Spleen (tissue), 11 donors: ENCODE measurements at regions not wholly inside any gene's neighbourhood (a gene's known extent, or its start where the extent isn't known, plus 50 kb on each side); places are given as distances from the start of the nearest gene placed in this dataset.

ENCODE experiments used
- DNase-seq: peaks from one replicate; pipeline ENCODE4 v3.0.0-alpha.2; 2020
- H3K27ac ChIP-seq, 8 donors: fragments of 200-600 bp; sonication (generic) in 7 of 8; 1 replicate in 4 of 8; 2 replicates in 4 of 8; pipeline versions ENCODE4 v1.5.0 to v1.8.0; 2016 to 2021; ENCODE audit warnings: inconsistent platforms in 4 of 8, mild to moderate bottlenecking in 4 of 8, moderate library complexity in 1 of 8
- H3K27me3 ChIP-seq, 7 donors: fragments of 200-600 bp; sonication (generic) in 6 of 7; replicated peaks in 1 of 7; 1 replicate in 4 of 7; 2 replicates in 3 of 7; pipeline versions ENCODE4 v1.5.0 to v1.8.0; 2016 to 2021; ENCODE audit warnings: inconsistent platforms in 3 of 7, mild to moderate bottlenecking in 1 of 7
- H3K36me3 ChIP-seq, 6 donors: fragments of 200-600 bp; sonication (generic) in 5 of 6; 1 replicate in 4 of 6; 2 replicates in 2 of 6; pipeline versions ENCODE4 v1.5.0 to v1.8.0; 2016 to 2021; ENCODE audit warnings: inconsistent platforms in 2 of 6
- H3K4me1 ChIP-seq, 6 donors: fragments of 200-600 bp; sonication (generic) in 5 of 6; 1 replicate in 3 of 6; 2 replicates in 3 of 6; pipeline versions ENCODE4 v1.5.0 to v1.8.0; 2016 to 2021; ENCODE audit warnings: inconsistent platforms in 3 of 6
- H3K4me3 ChIP-seq, 8 donors: fragments of 200-600 bp; sonication (generic) in 7 of 8; 1 replicate in 4 of 8; 2 replicates in 4 of 8; pipeline versions ENCODE4 v1.5.0 to v1.8.0; 2016 to 2021; ENCODE audit warnings: inconsistent platforms in 4 of 8, mild to moderate bottlenecking in 4 of 8, moderate library complexity in 2 of 8
- H3K9me3 ChIP-seq, 8 donors: fragments of 200-600 bp; sonication (generic) in 7 of 8; 1 replicate in 4 of 8; 2 replicates in 4 of 8; pipeline versions ENCODE4 v1.5.0 to v1.8.0; 2016 to 2021; ENCODE audit warnings: inconsistent platforms in 4 of 8
- POLR2A ChIP-seq, 3 donors: fragments of 450-650 bp; IDR thresholded peaks; one replicate each; pipeline ENCODE4 v1.5.1; 2017; ENCODE audit warnings: antibody characterized with exemption in 3 of 3, mild to moderate bottlenecking in 1 of 3
- POLR2AphosphoS5 ChIP-seq, 3 donors: sonication (generic); formaldehyde crosslinking; IDR thresholded peaks; one replicate each; pipeline ENCODE4 v1.5.1; 2017; ENCODE audit warnings: antibody characterized with exemption in 3 of 3
- WGBS, 5 donors: extraction: QIAGEN DNeasy Blood & Tissue Kit in 3 of 5; methylation state at CpG; one replicate each; pipeline versions ENCODE4 v1.1.5 to v1.1.7; 2013 to 2018; 5-methylcytosine and 5-hydroxymethylcytosine counted together
- intact Hi-C: fragments of 100-400 bp; cut with DNase I; formaldehyde crosslinking; loops from one replicate; pipeline ENCODE4 v1.15.0; 2023; ENCODE audit warnings: low total_unique reads
- TF ChIP-seq, protein P1 (sequence below), 11 experiments: fragments of 200-600 bp in 7 of 11; fragments of 450-650 bp in 4 of 11; sonication (generic) in 4 of 11; IDR thresholded peaks in 8 of 11; conservative IDR thresholded peaks in 3 of 11; 1 replicate in 7 of 11; 2 replicates in 4 of 11; pipeline versions ENCODE4 v1.4.0 to v1.8.0; 2016 to 2021; ENCODE audit warnings: antibody characterized with exemption in 11 of 11, inconsistent platforms in 4 of 11, mild to moderate bottlenecking in 1 of 11
- donor health status: healthy with polysubstance abuse.
- donor health status: DM: no; HTN: no; CAD: no; lungs with moderate emphysema.
- donor health status: DM: no; HTN: no; CAD: no.
- donor health status: Bipolar disorder and iron deficiency.
- donor health status: healthy.
- donor health status: DM: no; HTN: no; CAD: no.
- donor health status: DM: yes; HTN: yes; CAD: no.

- H3K9me3 ChIP-seq, result peaks cover 0 to 7% (median 0%) of the 10 kb centered on the region in 8 donors
- H3K36me3 ChIP-seq, result no peaks in the 10 kb centered on the region
- no peak overlapping the region for H3K27ac ChIP-seq
- no peak overlapping the region for H3K4me3 ChIP-seq
- DNase-seq, result no peak
- H3K27me3 ChIP-seq, result peaks cover 0 to 7% (median 0%) of the 10 kb centered on the region in 7 donors
- intact Hi-C loops, result no loop called here
- 64 to 89% (median 77%) methylated on average over 2 of the region's 2 CpGs for WGBS, 5 donors
- H3K4me1 ChIP-seq, result no peaks in the 10 kb centered on the region
- TF ChIP-seq POLR2AphosphoS5 (IDR thresholded peaks at IDR 0.05) (no peak), POLR2A (IDR thresholded peaks at IDR 0.05) (no peak)
- TF ChIP-seq, protein P1, sequence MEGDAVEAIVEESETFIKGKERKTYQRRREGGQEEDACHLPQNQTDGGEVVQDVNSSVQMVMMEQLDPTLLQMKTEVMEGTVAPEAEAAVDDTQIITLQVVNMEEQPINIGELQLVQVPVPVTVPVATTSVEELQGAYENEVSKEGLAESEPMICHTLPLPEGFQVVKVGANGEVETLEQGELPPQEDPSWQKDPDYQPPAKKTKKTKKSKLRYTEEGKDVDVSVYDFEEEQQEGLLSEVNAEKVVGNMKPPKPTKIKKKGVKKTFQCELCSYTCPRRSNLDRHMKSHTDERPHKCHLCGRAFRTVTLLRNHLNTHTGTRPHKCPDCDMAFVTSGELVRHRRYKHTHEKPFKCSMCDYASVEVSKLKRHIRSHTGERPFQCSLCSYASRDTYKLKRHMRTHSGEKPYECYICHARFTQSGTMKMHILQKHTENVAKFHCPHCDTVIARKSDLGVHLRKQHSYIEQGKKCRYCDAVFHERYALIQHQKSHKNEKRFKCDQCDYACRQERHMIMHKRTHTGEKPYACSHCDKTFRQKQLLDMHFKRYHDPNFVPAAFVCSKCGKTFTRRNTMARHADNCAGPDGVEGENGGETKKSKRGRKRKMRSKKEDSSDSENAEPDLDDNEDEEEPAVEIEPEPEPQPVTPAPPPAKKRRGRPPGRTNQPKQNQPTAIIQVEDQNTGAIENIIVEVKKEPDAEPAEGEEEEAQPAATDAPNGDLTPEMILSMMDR (IDR thresholded peaks at IDR 0.05 in 8 of 11, conservative IDR thresholded peaks at IDR 0.05 in 3 of 11), result no peak
These were observed 177.0 kb upstream of the C16orf82 start for GRCh38 chr16:26889740-26890139.

- H3K4me3 ChIP-seq, result no peak overlapping the region
- H3K9me3 ChIP-seq, result no peaks in the 10 kb centered on the region
- H3K27ac ChIP-seq, result no peak overlapping the region
- intact Hi-C loops, result no loop called here
- TF ChIP-seq POLR2A (IDR thresholded peaks at IDR 0.05) (no peak), POLR2AphosphoS5 (IDR thresholded peaks at IDR 0.05) (no peak)
- TF ChIP-seq, protein P1 (IDR thresholded peaks at IDR 0.05 in 8 of 11, conservative IDR thresholded peaks at IDR 0.05 in 3 of 11), result no peak
- peaks cover 0 to 27% (median 0%) of the 10 kb centered on the region in 7 donors for H3K27me3 ChIP-seq
- no peaks in the 10 kb centered on the region for H3K36me3 ChIP-seq
- no peak for DNase-seq
- no peaks in the 10 kb centered on the region for H3K4me1 ChIP-seq
These were observed 168.5 kb upstream of the C16orf82 start for GRCh38 chr16:26898200-26898599.

DNA sequence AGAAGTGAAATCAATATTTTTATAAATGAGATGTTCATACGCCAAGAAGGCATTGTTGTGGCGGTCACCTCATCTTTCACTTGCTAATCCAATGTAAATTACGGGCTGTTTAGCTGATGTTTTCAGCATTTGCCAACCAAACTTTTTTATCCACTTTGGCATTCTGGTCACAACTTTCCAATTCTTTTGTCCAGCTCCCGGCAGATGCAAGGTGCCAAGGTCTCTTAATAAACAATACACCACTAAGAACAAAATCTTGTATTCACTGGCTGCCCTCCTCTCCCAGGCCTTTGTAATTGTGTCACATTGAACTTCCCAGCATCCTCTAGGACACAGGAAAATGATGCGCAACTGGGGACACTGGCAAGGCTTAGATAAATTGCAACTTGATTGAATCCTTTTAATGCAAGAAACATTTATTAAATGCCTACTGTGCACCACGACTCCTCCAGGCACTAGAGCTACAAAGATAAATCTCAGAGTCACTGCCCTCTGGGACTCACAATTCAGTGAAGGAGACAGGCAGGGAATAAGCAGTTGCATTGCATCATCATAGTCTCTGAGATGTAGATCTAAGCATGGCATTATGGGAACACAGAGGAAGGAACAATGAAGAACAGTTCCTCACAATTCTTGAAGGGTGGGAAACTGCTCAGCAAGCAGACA is 165.4 kb upstream of the C16orf82 start:
- 83 to 87% (median 85%) methylated on average over 6 of the region's 6 CpGs for WGBS, 5 donors
- Histone ChIP-seq H3K36me3 (no peaks in the 10 kb centered on the region), H3K27ac (no peak overlapping the region), H3K4me3 (no peak overlapping the region), H3K27me3 (peaks cover 0 to 16% (median 0%) of the 10 kb centered on the region in 7 donors), H3K9me3 (no peaks in the 10 kb centered on the region), H3K4me1 (no peaks in the 10 kb centered on the region)
- no peak for DNase-seq
- no peak for TF ChIP-seq POLR2AphosphoS5 (IDR thresholded peaks at IDR 0.05)
- TF ChIP-seq POLR2A (IDR thresholded peaks at IDR 0.05), result no peak
- TF ChIP-seq, protein P1 (IDR thresholded peaks at IDR 0.05 in 8 of 11, conservative IDR thresholded peaks at IDR 0.05 in 3 of 11), result no peak
- intact Hi-C loops, result no loop called here

- Histone ChIP-seq H3K36me3 (no peaks in the 10 kb centered on the region), H3K4me1 (no peaks in the 10 kb centered on the region), H3K9me3 (no peaks in the 10 kb centered on the region), H3K4me3 (no peak overlapping the region), H3K27me3 (peaks cover 0 to 16% (median 0%) of the 10 kb centered on the region in 7 donors), H3K27ac (no peak overlapping the region)
- DNase-seq, result no peak
- TF ChIP-seq, protein P1 (IDR thresholded peaks at IDR 0.05 in 8 of 11, conservative IDR thresholded peaks at IDR 0.05 in 3 of 11), result no peak
- TF ChIP-seq POLR2AphosphoS5 (IDR thresholded peaks at IDR 0.05) (no peak), POLR2A (IDR thresholded peaks at IDR 0.05) (no peak)
- intact Hi-C loops, result no loop called here
These were observed 164.7 kb upstream of the C16orf82 start for GRCh38 chr16:26901983-26902382.
